BE2C (cell line): ENCODE measurements at regions not wholly inside any gene's neighbourhood (a gene's known extent, or its start where the extent isn't known, plus 50 kb on each side); places are given as distances from the start of the nearest gene placed in this dataset.

Experiments
- DNase-seq: peaks from one replicate; pipeline ENCODE4 v3.0.0-alpha.2; 2020
- H3K27me3 ChIP-seq: fragments of 250-450 bp; sonication (Bioruptor Pico); 2 replicates; pipeline ENCODE4 v1.5.1; 2020; ENCODE audit warnings: mild to moderate bottlenecking
- H3K36me3 ChIP-seq: fragments of 250-450 bp; sonication (Bioruptor Pico); 2 replicates; pipeline ENCODE4 v1.5.1; 2020; ENCODE audit warnings: mild to moderate bottlenecking
- H3K4me1 ChIP-seq: fragments of 250-450 bp; sonication (Bioruptor Pico); 2 replicates; pipeline ENCODE4 v1.5.1; 2020
- H3K4me3 ChIP-seq: 2 replicates; pipeline ENCODE4 v1.5.1; 2011; ENCODE audit warnings: low read depth, low read length
- H3K9me3 ChIP-seq: fragments of 250-450 bp; sonication (Bioruptor Pico); 2 replicates; pipeline ENCODE4 v1.5.1; 2020
- CTCF ChIP-seq: IDR thresholded peaks from 2 replicates; pipeline ENCODE4 v1.5.1; 2012; ENCODE audit warnings: mild to moderate bottlenecking, low read depth, low read length

DNA sequence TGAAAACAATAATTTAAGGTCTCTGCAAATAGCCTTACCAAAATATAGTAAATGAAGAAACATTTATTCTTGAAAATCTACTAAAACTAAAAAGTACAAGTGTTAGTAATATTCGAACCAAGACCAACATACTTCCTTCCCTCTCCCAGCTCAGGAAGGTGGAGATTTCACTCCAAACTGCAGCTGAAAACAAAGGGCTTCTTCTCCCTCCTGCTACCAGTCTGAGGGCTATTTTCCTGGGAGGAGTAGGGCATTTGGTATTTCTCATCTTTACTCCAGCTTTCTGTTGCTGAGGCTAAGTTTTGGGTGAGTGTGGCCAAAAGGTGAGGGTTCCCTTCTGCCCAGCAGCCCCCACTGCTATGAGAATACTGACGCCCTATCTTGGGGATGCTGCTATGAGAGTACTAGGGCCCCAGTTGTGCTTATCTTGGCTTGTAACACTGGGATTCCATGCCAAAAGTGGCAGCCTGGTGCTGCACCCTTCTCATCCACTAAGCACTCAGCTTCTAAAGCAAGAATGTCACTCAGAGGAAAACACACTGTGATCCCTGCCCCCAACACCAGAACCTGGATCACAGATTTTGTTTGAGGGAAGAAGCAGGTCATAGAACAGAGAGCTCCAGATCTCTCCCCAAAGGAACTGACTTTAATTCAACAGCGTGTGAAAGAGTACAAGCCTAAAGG, 130.7 kb upstream of the KLF7 start:
- H3K9me3 ChIP-seq: no peaks in the 10 kb centered on the region; the same call in 1 of the 2 replicates
- TF ChIP-seq CTCF: no peak
- H3K27me3 ChIP-seq: no peaks in the 10 kb centered on the region
- no peaks in the 10 kb centered on the region for H3K36me3 ChIP-seq
- H3K4me1 ChIP-seq: peaks cover 4% of the 10 kb centered on the region; the same call in 1 of the 2 replicates
- no peak for DNase-seq
- H3K4me3 ChIP-seq: no peak overlapping the region

- no peak for DNase-seq
- Histone ChIP-seq H3K36me3 (no peaks in the 10 kb centered on the region), H3K9me3 (no peaks in the 10 kb centered on the region), H3K27me3 (no peaks in the 10 kb centered on the region), H3K4me1 (peaks cover 4% of the 10 kb centered on the region; the same call in 1 of the 2 replicates), H3K4me3 (no peak overlapping the region)
- TF ChIP-seq CTCF: no peak
These were observed 135.1 kb upstream of the KLF7 start for GRCh38 chr2:207300817-207301216.

DNA sequence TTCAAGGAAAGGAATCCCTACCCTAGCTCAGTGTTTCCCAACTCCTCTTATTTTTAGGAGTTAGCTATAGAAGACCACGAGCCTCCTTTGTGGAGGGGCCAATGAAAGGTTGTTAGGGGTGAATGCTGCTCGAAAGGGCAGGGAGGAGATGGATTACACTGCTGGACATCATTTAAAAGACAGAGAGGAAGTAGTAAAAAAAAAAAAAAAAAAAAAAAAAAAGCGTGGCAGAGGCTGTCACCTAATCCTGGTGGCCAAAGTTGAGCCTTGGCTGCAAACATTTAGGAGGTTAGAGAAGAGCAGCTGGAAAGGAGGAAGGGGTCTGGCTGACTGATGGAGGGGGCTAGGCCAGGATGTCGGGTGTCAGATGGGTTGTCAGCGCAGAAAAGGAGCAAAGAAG, 139.0 kb upstream of the KLF7 start:
- no peak for DNase-seq
- H3K4me1 ChIP-seq: peaks cover 11% of the 10 kb centered on the region
- TF ChIP-seq CTCF: no peak
- no peak overlapping the region for H3K4me3 ChIP-seq
- H3K36me3 ChIP-seq: no peaks in the 10 kb centered on the region
- no peaks in the 10 kb centered on the region for H3K27me3 ChIP-seq
- H3K9me3 ChIP-seq: no peaks in the 10 kb centered on the region

DNA sequence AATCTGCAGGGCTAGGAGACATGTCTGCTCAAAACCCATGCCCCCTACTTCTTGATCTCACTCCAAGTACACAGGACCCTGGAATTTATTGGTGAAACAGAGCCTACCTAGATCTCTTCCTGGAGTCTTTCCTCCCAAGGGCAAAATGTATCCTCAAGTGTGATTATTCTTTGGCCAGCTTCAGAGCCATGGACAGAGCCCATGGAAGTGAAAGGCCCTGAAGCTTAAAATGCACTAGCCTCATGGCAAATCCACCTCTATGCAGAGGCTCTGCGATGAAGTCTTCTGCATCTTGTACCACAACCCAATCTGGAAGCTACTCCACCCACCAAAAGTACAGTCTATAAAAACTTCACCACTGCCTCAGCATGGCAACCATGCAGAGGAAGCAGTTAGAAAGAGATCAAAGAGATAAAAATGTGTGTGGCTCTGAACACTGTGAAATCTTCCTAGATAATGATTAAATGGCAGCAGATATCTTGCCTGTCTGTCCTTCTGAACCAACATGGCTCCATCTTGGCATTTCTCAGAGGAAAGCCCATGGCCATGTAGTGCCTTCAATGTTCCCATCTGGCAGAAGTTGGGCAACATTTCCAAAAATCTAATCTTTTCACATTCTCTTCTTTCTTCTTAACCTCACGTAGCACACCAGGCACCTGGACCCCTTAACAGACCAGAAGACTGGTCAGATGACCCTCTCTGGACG, 142.9 kb upstream of the KLF7 start:
- no peak for TF ChIP-seq CTCF
- no peaks in the 10 kb centered on the region for H3K36me3 ChIP-seq
- H3K9me3 ChIP-seq: no peaks in the 10 kb centered on the region
- H3K27me3 ChIP-seq: no peaks in the 10 kb centered on the region
- H3K4me3 ChIP-seq: no peak overlapping the region
- no peak for DNase-seq
- H3K4me1 ChIP-seq: peaks cover 31% of the 10 kb centered on the region

DNA sequence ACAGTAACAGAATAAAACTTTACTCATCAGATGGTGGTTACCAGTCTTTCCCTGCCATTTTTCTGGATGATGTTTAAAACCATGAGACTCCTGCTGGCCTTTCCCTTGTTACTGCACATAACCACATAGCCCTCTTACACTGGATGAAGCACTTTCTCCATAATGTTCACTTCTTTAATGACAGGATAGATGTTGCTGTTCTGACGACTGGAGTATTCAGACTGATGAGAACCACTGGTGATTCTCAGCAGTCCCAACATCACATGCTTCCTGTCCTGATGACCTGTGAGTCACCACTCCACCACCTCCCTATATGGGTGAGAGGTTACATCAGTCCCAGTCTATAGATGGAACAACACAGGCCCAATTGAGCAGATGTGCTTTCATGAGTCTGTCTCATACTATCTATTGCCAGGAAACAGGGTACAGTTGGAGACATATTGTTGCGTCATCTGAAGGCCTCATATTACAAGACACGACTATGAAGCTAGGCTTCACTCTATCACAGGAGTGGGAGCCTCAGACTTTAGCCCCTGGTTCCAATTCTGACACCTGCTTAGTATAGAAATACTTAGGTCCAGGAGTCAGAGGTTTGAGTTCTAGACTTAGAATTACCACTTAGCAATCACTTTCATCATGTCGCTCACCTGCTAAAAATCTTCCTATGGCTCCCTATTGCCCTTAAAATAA, 145.7 kb upstream of the KLF7 start:
- Histone ChIP-seq H3K4me3 (no peak overlapping the region; the same call in 1 of the 2 replicates), H3K4me1 (peaks cover 31% of the 10 kb centered on the region), H3K36me3 (no peaks in the 10 kb centered on the region), H3K9me3 (no peaks in the 10 kb centered on the region), H3K27me3 (no peaks in the 10 kb centered on the region)
- peak; percentile 64 for TF ChIP-seq CTCF
- DNase-seq: peak; percentile 63

- Histone ChIP-seq H3K4me1 (peaks cover 31% of the 10 kb centered on the region), H3K27me3 (no peaks in the 10 kb centered on the region), H3K9me3 (no peaks in the 10 kb centered on the region), H3K36me3 (no peaks in the 10 kb centered on the region), H3K4me3 (no peak overlapping the region)
- DNase-seq: no peak
- no peak for TF ChIP-seq CTCF
These were observed 146.2 kb upstream of the KLF7 start for GRCh38 chr2:207312006-207312356.
